ENCODE measurements at regions not wholly inside any gene's neighbourhood (a gene's known extent, or its start where the extent isn't known, plus 50 kb on each side); places are given as distances from the start of the nearest gene placed in this dataset.

- no peak for DNase-seq (ENCODE audit: low read depth, low spot score)
- H3K27me3 Mint-ChIP-seq (ENCODE audit: low read depth) = no peaks in the 10 kb centered on the region
- TF ChIP-seq CTCF (conservative IDR thresholded peaks at IDR 0.05) = no peak
- H3K4me1 Mint-ChIP-seq = no peaks in the 10 kb centered on the region
- peaks cover 24% of the 10 kb centered on the region for H3K36me3 Mint-ChIP-seq (ENCODE audit: low read depth)
- no peak overlapping the region for H3K4me3 Mint-ChIP-seq
- H3K27ac Mint-ChIP-seq (ENCODE audit: unreplicated experiment) = no peak overlapping the region
- no peaks in the 10 kb centered on the region for H3K9me3 Mint-ChIP-seq
Measured at GRCh38 chrX:131393426-131393825, 104.3 kb upstream of the IGSF1 start.

- Mint-ChIP-seq H3K4me3 (no peak overlapping the region), H3K27ac (ENCODE audit: unreplicated experiment) (peak overlapping the region; percentile 37), H3K4me1 (no peaks in the 10 kb centered on the region), H3K36me3 (ENCODE audit: low read depth) (peaks cover 23% of the 10 kb centered on the region), H3K9me3 (no peaks in the 10 kb centered on the region), H3K27me3 (ENCODE audit: low read depth) (no peaks in the 10 kb centered on the region)
- DNase-seq (ENCODE audit: low read depth, low spot score) = no peak
- no peak for TF ChIP-seq CTCF (conservative IDR thresholded peaks at IDR 0.05)
Measured at GRCh38 chrX:131394384-131394783, 105.3 kb upstream of the IGSF1 start.

- no peak for DNase-seq (ENCODE audit: low read depth, low spot score)
- no peak overlapping the region for H3K27ac Mint-ChIP-seq (ENCODE audit: unreplicated experiment)
- H3K9me3 Mint-ChIP-seq = no peaks in the 10 kb centered on the region
- H3K4me3 Mint-ChIP-seq = no peak overlapping the region
- peaks cover 5% of the 10 kb centered on the region for H3K4me1 Mint-ChIP-seq
- H3K27me3 Mint-ChIP-seq (ENCODE audit: low read depth) = no peaks in the 10 kb centered on the region
- no peak for TF ChIP-seq CTCF (conservative IDR thresholded peaks at IDR 0.05)
- peaks cover 10% of the 10 kb centered on the region for H3K36me3 Mint-ChIP-seq (ENCODE audit: low read depth)
Measured at GRCh38 chrX:131397891-131398290, 108.8 kb upstream of the IGSF1 start.

GRCh38 chrX:131399678-131400428 lies 110.7 kb upstream of the IGSF1 start:
- no peak for TF ChIP-seq CTCF (conservative IDR thresholded peaks at IDR 0.05)
- H3K4me1 Mint-ChIP-seq = peaks cover 5% of the 10 kb centered on the region
- no peak overlapping the region for H3K27ac Mint-ChIP-seq (ENCODE audit: unreplicated experiment)
- no peak overlapping the region for H3K4me3 Mint-ChIP-seq
- peaks cover 10% of the 10 kb centered on the region for H3K36me3 Mint-ChIP-seq (ENCODE audit: low read depth)
- H3K9me3 Mint-ChIP-seq = no peaks in the 10 kb centered on the region
- DNase-seq (ENCODE audit: low read depth, low spot score) = no peak
- H3K27me3 Mint-ChIP-seq (ENCODE audit: low read depth) = no peaks in the 10 kb centered on the region

- peaks cover 5% of the 10 kb centered on the region for H3K4me1 Mint-ChIP-seq
- H3K9me3 Mint-ChIP-seq = no peaks in the 10 kb centered on the region
- TF ChIP-seq CTCF (conservative IDR thresholded peaks at IDR 0.05) = no peak
- DNase-seq (ENCODE audit: low read depth, low spot score) = no peak
- H3K27me3 Mint-ChIP-seq (ENCODE audit: low read depth) = no peaks in the 10 kb centered on the region
- no peak overlapping the region for H3K4me3 Mint-ChIP-seq
- no peak overlapping the region for H3K27ac Mint-ChIP-seq (ENCODE audit: unreplicated experiment)
- H3K36me3 Mint-ChIP-seq (ENCODE audit: low read depth) = peaks cover 10% of the 10 kb centered on the region
Measured at GRCh38 chrX:131402124-131402811, 113.2 kb upstream of the IGSF1 start.
